ENCODE measurements at regions not wholly inside any gene's neighbourhood (a gene's known extent, or its start where the extent isn't known, plus 50 kb on each side); places are given as distances from the start of the nearest gene placed in this dataset.

- TF ChIP-seq CTCF (IDR thresholded peaks at IDR 0.05) (no peak), POLR2A (IDR thresholded peaks at IDR 0.05) (no peak)
Measured at GRCh38 chr1:214861615-214862014, 220.9 kb upstream of the KCNK2 start.

All from heart left ventricle (tissue), 13 donors.